Fibroblast of pulmonary artery (primary cell): ENCODE measurements at regions not wholly inside any gene's neighbourhood (a gene's known extent, or its start where the extent isn't known, plus 50 kb on each side); places are given as distances from the start of the nearest gene placed in this dataset.
"Not testable (repeated sequence)": the region's sequence is repeated elsewhere in the genome, so short reads cannot be mapped to it uniquely, and the experiment has no call there.

Experiments used
- DNase-seq: peaks from one replicate; pipeline ENCODE4 v3.0.0-alpha.2; 2010; ENCODE audit warnings: low read depth
- H3K4me3 ChIP-seq: replicated peaks from 2 replicates; pipeline ENCODE4 v1.5.1; 2011; ENCODE audit warnings: low read depth, mild to moderate bottlenecking, control low read depth, low read length, moderate library complexity
- CTCF ChIP-seq: IDR thresholded peaks from 2 replicates; pipeline ENCODE4 v1.5.1; 2011; ENCODE audit warnings: mild to moderate bottlenecking, control low read depth, low read length, inconsistent platforms; ENCODE audit errors: missing control alignments

DNA sequence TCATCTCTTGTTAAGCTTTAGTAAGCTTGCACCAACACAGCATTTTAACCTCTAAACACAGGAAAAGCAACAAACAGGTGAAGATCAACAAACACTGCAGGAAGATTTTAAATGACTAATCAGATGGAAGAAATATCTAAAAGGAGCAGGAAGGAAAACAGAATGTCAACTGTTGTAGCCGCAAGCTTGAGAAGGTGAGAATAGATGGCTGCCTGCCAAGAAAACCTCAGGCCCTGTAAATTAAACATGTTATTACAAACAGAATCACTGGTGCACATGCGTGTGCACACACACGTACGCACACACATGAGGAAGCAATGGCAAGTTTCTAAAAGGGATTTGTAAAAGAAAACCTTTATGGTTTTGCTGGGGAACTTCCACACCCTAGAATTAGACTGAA is 257.8 kb upstream of the GALNT5 start:
- no peak for DNase-seq
- H3K4me3 ChIP-seq, result no peak overlapping the region
- TF ChIP-seq CTCF, result no peak

GRCh38 chr2:157004789-157005188 is 252.7 kb upstream of the GALNT5 start:
- H3K4me3 ChIP-seq, result no peak overlapping the region
- DNase-seq, result no peak
- no peak for TF ChIP-seq CTCF

DNA sequence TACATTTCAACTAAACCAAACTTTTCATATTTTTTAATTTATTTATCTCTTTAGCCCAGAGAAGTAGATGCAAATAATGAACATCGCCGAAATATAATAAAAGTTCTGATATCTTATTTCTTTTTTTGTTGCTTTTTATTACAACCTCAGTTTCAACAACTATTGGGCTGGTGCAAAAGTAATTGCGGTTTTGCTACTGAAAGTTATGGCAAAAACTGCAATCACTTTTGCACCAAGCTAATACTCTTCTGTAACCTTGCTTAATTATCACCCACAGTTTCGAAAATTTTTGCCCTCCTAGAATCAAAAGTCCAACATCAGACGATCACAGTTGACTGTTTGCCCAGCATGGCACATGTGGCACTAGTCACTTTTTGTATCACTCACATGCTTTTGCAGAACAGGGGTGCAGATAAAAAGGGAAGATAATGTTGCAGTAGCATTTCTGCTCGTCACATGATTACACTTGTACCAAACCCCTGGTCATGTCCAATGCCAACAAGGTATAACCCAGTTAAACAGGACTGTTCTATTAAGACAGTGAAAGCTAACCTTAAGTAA is 242.4 kb upstream of the GALNT5 start:
- DNase-seq, result no peak
- TF ChIP-seq CTCF, result no peak
- H3K4me3 ChIP-seq, result no peak overlapping the region

GRCh38 chr2:157023264-157023663 is 234.2 kb upstream of the GALNT5 start:
- DNase-seq, H3K4me3 ChIP-seq: not testable (repeated sequence)

GRCh38 chr2:157024129-157024528 is 233.4 kb upstream of the GALNT5 start:
- no peak for DNase-seq
- H3K4me3 ChIP-seq, result no peak overlapping the region
- no peak for TF ChIP-seq CTCF

GRCh38 chr2:157032017-157032416 is 225.5 kb upstream of the GALNT5 start:
- no peak overlapping the region for H3K4me3 ChIP-seq
- peak; percentile 97 for DNase-seq
- no peak for TF ChIP-seq CTCF

GRCh38 chr2:157036726-157037125 is 220.8 kb upstream of the GALNT5 start:
- H3K4me3 ChIP-seq, result no peak overlapping the region
- no peak for TF ChIP-seq CTCF
- DNase-seq, result no peak
